A549 (cell line): ENCODE measurements at regions not wholly inside any gene's neighbourhood (a gene's known extent, or its start where the extent isn't known, plus 50 kb on each side); places are given as distances from the start of the nearest gene placed in this dataset.

Source experiments
- ATAC-seq, 2 experiments: fragments of 200-7000 bp in 1 of 2; fragments of >200 bp in 1 of 2; cut with Nextera tagmentation in 1 of 2; cut with Tn5 transposase in 1 of 2; 3 replicates each; pipeline versions ENCODE4 v1.8.0 to v1.9.1; 2018 to 2020; ENCODE audit warnings: mild to moderate bottlenecking in 1 of 2, moderate library complexity in 1 of 2
- CTCF ChIA-PET: fragments of 300-600 bp; sonication (Branson Sonifier 250); formaldehyde crosslinking; extraction: SDS; loops from one replicate; lab custom pipeline; 2021; ENCODE audit warnings: antibody characterized with exemption, inconsistent platforms; lab: Yijun Ruan, JAX
- POLR2A ChIA-PET: fragments of 350-600 bp; formaldehyde crosslinking; extraction: SDS; loops from one replicate; lab custom pipeline; 2021; ENCODE audit warnings: antibody characterized with exemption, inconsistent platforms; lab: Yijun Ruan, JAX
- DNase-seq, 2 experiments: peaks; one replicate each; pipeline versions ENCODE4 v3.0.0 to v3.0.0-alpha.2; 2011 to 2016; ENCODE audit warnings: low read depth in 1 of 2, low spot score in 1 of 2
- FAIRE-seq: peaks from 2 replicates; lab custom pipeline; 2011; peaks lifted over from hg19 to GRCh38; lab: Jason Lieb, UNC
- H3K27ac ChIP-seq, 2 experiments: fragments of >200 bp; sonication (Bioruptor Twin); formaldehyde crosslinking; 3 replicates each; pipeline ENCODE4 v1.5.1; 2016 to 2017
- H3K4me1 ChIP-seq: fragments of >200 bp; sonication (Bioruptor Twin); formaldehyde crosslinking; 3 replicates; pipeline ENCODE4 v1.6.1; 2016
- H3K4me2 ChIP-seq: fragments of >200 bp; sonication (Bioruptor Twin); formaldehyde crosslinking; 3 replicates; pipeline ENCODE4 v1.6.1; 2016
- H3K4me3 ChIP-seq: fragments of >200 bp; sonication (Bioruptor Twin); formaldehyde crosslinking; 3 replicates; pipeline ENCODE4 v1.5.1; 2016
- H3K9me3 ChIP-seq: fragments of >200 bp; sonication (Bioruptor Twin); formaldehyde crosslinking; 3 replicates; pipeline ENCODE4 v1.6.1; 2016
- ATOH8 ChIP-seq: fragments of 250-450 bp; sonication (Bioruptor Pico); IDR thresholded peaks from 2 replicates; pipeline ENCODE4 v1.5.0; 2020; ENCODE audit warnings: low read depth, mild to moderate bottlenecking, moderate library complexity
- BCL3 ChIP-seq: fragments of >200 bp; sonication (Bioruptor Twin); formaldehyde crosslinking; IDR thresholded peaks from 3 replicates; pipeline ENCODE4 v1.6.1; 2016
- BHLHE40 ChIP-seq: IDR thresholded peaks from 2 replicates; pipeline ENCODE4 v1.6.1; 2012; ENCODE audit warnings: low read depth, low read length, inconsistent platforms
- CEBPB ChIP-seq, 2 experiments: fragments of >200 bp in 1 of 2; sonication (Bioruptor Twin) in 1 of 2; formaldehyde crosslinking in 1 of 2; IDR thresholded peaks; 2 replicates each; pipeline ENCODE4 v1.6.1; 2012 to 2016
- CHD2 ChIP-seq: fragments of 150-350 bp; IDR thresholded peaks from 2 replicates; pipeline ENCODE4 v1.6.1; 2014; ENCODE audit warnings: low read length; ENCODE audit not compliant: partially characterized antibody
- ELK1 ChIP-seq: fragments of 150-350 bp; IDR thresholded peaks from 2 replicates; pipeline ENCODE4 v1.6.1; 2014; ENCODE audit warnings: low read depth, mild to moderate bottlenecking, low read length
- EP300 ChIP-seq, 2 experiments: fragments of >200 bp; sonication (Bioruptor Twin); formaldehyde crosslinking; IDR thresholded peaks; 2 replicates in 1 of 2; 3 replicates in 1 of 2; pipeline ENCODE4 v1.6.1; 2016 to 2017
- ESRRA ChIP-seq: fragments of 150-350 bp; IDR thresholded peaks from 2 replicates; pipeline ENCODE4 v1.6.1; 2014; ENCODE audit warnings: mild to moderate bottlenecking, low read length, borderline replicate concordance
- HDAC2 ChIP-seq: fragments of 200-600 bp; sonication (generic); IDR thresholded peaks from 2 replicates; pipeline ENCODE4 v1.6.1; 2016
- KDM5A ChIP-seq: fragments of 200-600 bp; sonication (generic); IDR thresholded peaks from 2 replicates; pipeline ENCODE4 v1.6.1; 2016; ENCODE audit warnings: antibody characterized with exemption, mild to moderate bottlenecking
- MAFK ChIP-seq: fragments of 450-650 bp; IDR thresholded peaks from 2 replicates; pipeline ENCODE4 v1.6.1; 2014; ENCODE audit not compliant: partially characterized antibody
- MAX ChIP-seq: IDR thresholded peaks from 2 replicates; pipeline ENCODE4 v1.6.1; 2012
- MAZ ChIP-seq: fragments of 150-350 bp; IDR thresholded peaks from 2 replicates; pipeline ENCODE4 v1.6.1; 2014; ENCODE audit warnings: antibody characterized with exemption, low read depth, low read length, borderline replicate concordance
- NR3C1 ChIP-seq: fragments of >200 bp; sonication (Bioruptor Twin); formaldehyde crosslinking; IDR thresholded peaks from 3 replicates; pipeline ENCODE4 v1.6.1; 2017
- PBX3 ChIP-seq: IDR thresholded peaks from 2 replicates; pipeline ENCODE4 v1.6.1; 2012
- POLR2A ChIP-seq: IDR thresholded peaks from 2 replicates; pipeline ENCODE4 v1.6.1; 2012; ENCODE audit warnings: mild to moderate bottlenecking, low read length
- RCOR1 ChIP-seq: fragments of 150-350 bp; IDR thresholded peaks from 2 replicates; pipeline ENCODE4 v1.6.1; 2014; ENCODE audit warnings: antibody characterized with exemption, low read length, low read depth
- RFX5 ChIP-seq: fragments of 450-650 bp; IDR thresholded peaks from 2 replicates; pipeline ENCODE4 v1.7.1; 2014; ENCODE audit warnings: antibody characterized with exemption, mild to moderate bottlenecking, moderate library complexity
- SMC3 ChIP-seq: fragments of >200 bp; sonication (Bioruptor Twin); formaldehyde crosslinking; IDR thresholded peaks from 3 replicates; pipeline ENCODE4 v1.6.1; 2018; ENCODE audit warnings: inconsistent platforms
- TP53 ChIP-seq: fragments of 250-450 bp; sonication (Bioruptor Pico); IDR thresholded peaks from 2 replicates; pipeline ENCODE4 v1.5.0; 2021; ENCODE audit warnings: mild to moderate bottlenecking, moderate library complexity
- ZFP36 ChIP-seq: fragments of 450-650 bp; IDR thresholded peaks from 2 replicates; pipeline ENCODE4 v1.6.1; 2014; ENCODE audit warnings: borderline replicate concordance; ENCODE audit not compliant: partially characterized antibody
- WGBS: methylation state at CpG from one replicate; pipeline ENCODE4 v1.1.6; 2017; ENCODE audit errors: missing lambda C conversion rate; 5-methylcytosine and 5-hydroxymethylcytosine counted together
- TF ChIP-seq, protein P1 (sequence below): fragments of 450-650 bp; IDR thresholded peaks from 2 replicates; pipeline ENCODE4 v1.6.1; 2014; ENCODE audit warnings: antibody characterized with exemption

GRCh38 chr17:34817252-34818035 is 143.8 kb downstream of the CCT6B start:
- ChIA-PET CTCF (interaction anchor here (1.5 kb wide), 1 partner anchor 15 kb away, joined by 3 read pairs; no protein-coding TSS in a partner anchor), POLR2A (no interaction called here)
- Histone ChIP-seq H3K4me3 (no peak overlapping the region), H3K4me1 (no peaks in the 10 kb centered on the region), H3K9me3 (no peaks in the 10 kb centered on the region), H3K4me2 (no peak overlapping the region), H3K27ac (no peak overlapping the region)
- 39% methylated on average over 8 of the region's 8 CpGs for WGBS
- FAIRE-seq: no peak
- no peak for TF ChIP-seq CHD2
- TF ChIP-seq MAZ: no peak
- no peak for TF ChIP-seq EP300 (IDR thresholded peaks at IDR 0.05)
- no peak for TF ChIP-seq MAFK
- no peak for TF ChIP-seq RCOR1
- TF ChIP-seq BHLHE40: no peak
- TF ChIP-seq TP53 (CRISPR knock-in tag): no peak
- TF ChIP-seq NR3C1: no peak
- TF ChIP-seq ELK1: no peak
- TF ChIP-seq BCL3: no peak
- no peak for TF ChIP-seq RFX5
- TF ChIP-seq, protein P1, sequence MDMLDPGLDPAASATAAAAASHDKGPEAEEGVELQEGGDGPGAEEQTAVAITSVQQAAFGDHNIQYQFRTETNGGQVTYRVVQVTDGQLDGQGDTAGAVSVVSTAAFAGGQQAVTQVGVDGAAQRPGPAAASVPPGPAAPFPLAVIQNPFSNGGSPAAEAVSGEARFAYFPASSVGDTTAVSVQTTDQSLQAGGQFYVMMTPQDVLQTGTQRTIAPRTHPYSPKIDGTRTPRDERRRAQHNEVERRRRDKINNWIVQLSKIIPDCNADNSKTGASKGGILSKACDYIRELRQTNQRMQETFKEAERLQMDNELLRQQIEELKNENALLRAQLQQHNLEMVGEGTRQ: no peak
- TF ChIP-seq POLR2A: no peak
- no peak for TF ChIP-seq MAX
- no peak for TF ChIP-seq SMC3
- no peak for TF ChIP-seq ESRRA
- no peak for TF ChIP-seq CEBPB (IDR thresholded peaks at IDR 0.05)
- TF ChIP-seq HDAC2: no peak
- no peak for TF ChIP-seq PBX3
- no peak for TF ChIP-seq KDM5A
- DNase-seq: no peak
- ATAC-seq: no peak

GRCh38 chr17:34816848-34817247 is 144.4 kb downstream of the CCT6B start:
- no peak overlapping the region for H3K27ac ChIP-seq
- H3K4me3 ChIP-seq: no peak overlapping the region
- ATAC-seq: no peak
- no peak for FAIRE-seq
- TF ChIP-seq ZFP36 (no peak), ATOH8 (CRISPR knock-in tag) (no peak)
- POLR2A ChIA-PET: no interaction called here
- no peaks in the 10 kb centered on the region for H3K9me3 ChIP-seq
- H3K4me1 ChIP-seq: no peaks in the 10 kb centered on the region
- DNase-seq: no peak
- CTCF ChIA-PET: interaction anchor here (1.5 kb wide), 1 partner anchor 15 kb away, joined by 3 read pairs; no protein-coding TSS in a partner anchor
- no peak overlapping the region for H3K4me2 ChIP-seq
- 36% methylated on average over 5 of the region's 5 CpGs for WGBS
